SK-N-SH treated with all-trans-retinoic acid at 6 μM for 48 hours (cell line): ENCODE measurements at regions not wholly inside any gene's neighbourhood (a gene's known extent, or its start where the extent isn't known, plus 50 kb on each side); places are given as distances from the start of the nearest gene placed in this dataset.

Experiments
- CSRNP3 ChIP-seq: fragments of 250-450 bp; sonication (Bioruptor Pico); IDR thresholded peaks from 2 replicates; pipeline ENCODE4 v1.5.1; 2021; ENCODE audit warnings: mild to moderate bottlenecking, moderate library complexity
- POU6F1 ChIP-seq: fragments of 250-450 bp; sonication (Bioruptor Pico); IDR thresholded peaks from 2 replicates; pipeline ENCODE4 v1.8.0; 2021; ENCODE audit warnings: low read depth, mild to moderate bottlenecking, moderate library complexity, borderline replicate concordance
- ZFP3 ChIP-seq: fragments of 250-450 bp; sonication (Bioruptor Pico); IDR thresholded peaks from 2 replicates; pipeline ENCODE4 v1.5.0; 2020; ENCODE audit warnings: mild to moderate bottlenecking, moderate library complexity

GRCh38 chr4:4694827-4695226 is 153.0 kb upstream of the STX18 start:
- TF ChIP-seq CSRNP3 (CRISPR knock-in tag): no peak
- no peak for TF ChIP-seq ZFP3 (CRISPR knock-in tag)
- no peak for TF ChIP-seq POU6F1 (CRISPR knock-in tag)
